CD4-positive, CD25-positive, alpha-beta regulatory T cell (primary cell): ENCODE measurements at regions not wholly inside any gene's neighbourhood (a gene's known extent, or its start where the extent isn't known, plus 50 kb on each side); places are given as distances from the start of the nearest gene placed in this dataset.

Experiments used
- ATAC-seq, 2 donors: fragments of 150-1000 bp; cut with Tn5 transposase; one replicate each; pipeline ENCODE4 v1.10.0; 2021; ENCODE audit warnings: low read depth in 2 of 2, moderate number of reproducible peaks in 2 of 2, moderate library complexity in 1 of 2
- DNase-seq, 3 donors: peaks; one replicate each; pipeline versions ENCODE4 v3.0.0 to v3.0.0-alpha.2; 2012 to 2022; ENCODE audit warnings: mixed read lengths in 1 of 3
- H3K27ac ChIP-seq: one replicate; pipeline ENCODE4 v1.7.0; 2013; ENCODE audit warnings: mild to moderate bottlenecking, low read length; ENCODE audit not compliant: insufficient read depth, poor library complexity, severe bottlenecking
- H3K27me3 ChIP-seq: one replicate; pipeline ENCODE4 v1.7.0; 2013; ENCODE audit warnings: low read length; ENCODE audit not compliant: control insufficient read depth, insufficient read depth
- H3K36me3 ChIP-seq: one replicate; pipeline ENCODE4 v1.7.0; 2013; ENCODE audit warnings: mild to moderate bottlenecking, low read length, moderate library complexity; ENCODE audit not compliant: control insufficient read depth, insufficient read depth
- H3K4me1 ChIP-seq: 2 replicates; pipeline ENCODE4 v1.7.0; 2013; ENCODE audit warnings: mild to moderate bottlenecking, low read length; ENCODE audit not compliant: insufficient read depth, control insufficient read depth, poor library complexity, severe bottlenecking
- H3K4me3 ChIP-seq: one replicate; pipeline ENCODE4 v1.7.0; 2013; ENCODE audit warnings: low read depth, mild to moderate bottlenecking, low read length, moderate library complexity
- H3K9me3 ChIP-seq, 2 experiments: 1 replicate in 1 of 2; 2 replicates in 1 of 2; pipeline ENCODE4 v1.7.0; 2013; ENCODE audit warnings: low read length in 2 of 2, mild to moderate bottlenecking in 1 of 2, moderate library complexity in 1 of 2; ENCODE audit not compliant: control insufficient read depth in 2 of 2
- H3K27ac Mint-ChIP-seq, 3 donors: one replicate each; pipeline ENCODE4 v1.8.0; 2020 to 2022; ENCODE audit warnings: mild to moderate bottlenecking in 3 of 3, mixed read lengths in 3 of 3, moderate library complexity in 2 of 3
- H3K27me3 Mint-ChIP-seq: one replicate; pipeline ENCODE4 v1.8.0; 2022; ENCODE audit warnings: mild to moderate bottlenecking, mixed read lengths
- H3K36me3 Mint-ChIP-seq: one replicate; pipeline ENCODE4 v1.8.0; 2020; ENCODE audit warnings: mixed read lengths
- H3K4me1 Mint-ChIP-seq, 4 donors: one replicate each; pipeline ENCODE4 v1.8.0; 2020 to 2022; ENCODE audit warnings: mixed read lengths in 4 of 4, mild to moderate bottlenecking in 1 of 4
- H3K4me3 Mint-ChIP-seq, 4 donors: one replicate each; pipeline ENCODE4 v1.8.0; 2020 to 2022; ENCODE audit warnings: mild to moderate bottlenecking in 4 of 4, mixed read lengths in 4 of 4, moderate library complexity in 3 of 4
- H3K9me3 Mint-ChIP-seq, 7 donors: one replicate each; pipeline ENCODE4 v1.8.0; 2020 to 2022; ENCODE audit warnings: mixed read lengths in 7 of 7, mild to moderate bottlenecking in 3 of 7, moderate library complexity in 2 of 7

DNA sequence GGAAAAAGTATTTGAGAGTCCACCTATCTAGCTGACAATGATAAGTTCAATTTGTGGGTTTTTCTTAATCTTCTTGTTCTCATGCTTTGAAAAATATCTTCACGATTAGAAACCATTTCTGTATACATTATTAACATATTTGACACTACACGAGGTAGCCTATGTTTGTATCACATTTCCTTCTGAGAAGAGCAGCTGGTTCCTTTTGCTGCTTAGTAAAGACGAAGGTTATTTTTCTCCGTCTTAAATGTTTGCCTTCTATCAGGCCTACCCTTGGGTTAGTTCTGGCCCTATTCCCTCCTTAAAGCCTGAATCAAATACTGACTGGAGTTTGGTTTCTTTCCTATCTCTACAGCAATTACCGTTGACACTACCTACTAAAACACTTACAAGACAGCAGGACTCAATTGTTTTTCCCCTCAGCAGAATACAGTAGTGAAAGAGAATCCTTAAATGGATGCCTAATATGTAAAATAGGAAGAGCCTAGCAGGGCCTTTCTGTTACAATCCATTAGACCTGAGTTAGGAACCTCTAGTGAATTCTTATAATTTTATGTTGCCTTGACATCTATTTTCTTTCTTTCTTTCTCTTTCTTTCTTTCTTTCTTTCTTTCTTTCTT, 790.4 kb downstream of the EPHA4 start:
- H3K4me3 ChIP-seq = no peak overlapping the region
- no peak for DNase-seq

DNA sequence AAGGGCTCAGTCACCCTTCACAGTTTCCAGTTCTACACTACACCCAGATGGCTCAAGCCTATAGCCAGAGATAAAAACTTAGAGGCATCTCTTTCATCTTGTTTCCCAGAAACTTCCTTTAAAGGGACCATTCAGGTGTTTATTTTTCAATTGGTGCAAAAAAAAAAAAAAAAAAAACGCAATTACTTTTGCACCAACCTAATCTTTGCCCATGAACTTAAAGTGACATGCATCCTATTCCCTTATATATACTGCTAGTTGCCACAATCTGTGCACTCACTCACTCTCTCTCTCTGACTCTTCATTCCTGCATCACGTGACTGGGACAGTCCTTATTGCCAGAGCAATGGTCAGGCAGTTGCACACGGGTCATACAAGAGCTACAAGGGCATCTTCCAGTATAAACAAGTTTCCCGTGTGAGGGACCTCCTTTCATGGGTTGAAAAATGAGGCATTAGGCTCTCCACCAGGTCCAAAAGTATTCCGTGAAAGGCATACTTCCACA, 789.4 kb downstream of the EPHA4 start:
- Mint-ChIP-seq H3K36me3 (no peaks in the 10 kb centered on the region), H3K4me1 (no peaks in the 10 kb centered on the region), H3K9me3 (peaks cover 0 to 7% (median 0%) of the 10 kb centered on the region in 7 donors), H3K4me3 (no peak overlapping the region), H3K27ac (no peak overlapping the region), H3K27me3 (no peaks in the 10 kb centered on the region)
- DNase-seq (no peak), ATAC-seq (no peak)
- Histone ChIP-seq H3K27me3 (no peaks in the 10 kb centered on the region), H3K4me1 (no peaks in the 10 kb centered on the region), H3K27ac (no peak overlapping the region), H3K9me3 (no peaks in the 10 kb centered on the region), H3K36me3 (no peaks in the 10 kb centered on the region), H3K4me3 (no peak overlapping the region)

More for the DNA sequence above, 790.4 kb downstream of the EPHA4 start:
- no peaks in the 10 kb centered on the region for H3K27me3 ChIP-seq
- Mint-ChIP-seq H3K4me3 (no peak overlapping the region), H3K27me3 (no peaks in the 10 kb centered on the region), H3K9me3 (peaks cover 0 to 9% (median 0%) of the 10 kb centered on the region in 7 donors), H3K4me1 (no peaks in the 10 kb centered on the region), H3K27ac (no peak overlapping the region), H3K36me3 (no peaks in the 10 kb centered on the region)
- no peak overlapping the region for H3K27ac ChIP-seq
- H3K9me3 ChIP-seq = no peaks in the 10 kb centered on the region
- no peaks in the 10 kb centered on the region for H3K36me3 ChIP-seq
- ATAC-seq = no peak
- no peaks in the 10 kb centered on the region for H3K4me1 ChIP-seq

DNA sequence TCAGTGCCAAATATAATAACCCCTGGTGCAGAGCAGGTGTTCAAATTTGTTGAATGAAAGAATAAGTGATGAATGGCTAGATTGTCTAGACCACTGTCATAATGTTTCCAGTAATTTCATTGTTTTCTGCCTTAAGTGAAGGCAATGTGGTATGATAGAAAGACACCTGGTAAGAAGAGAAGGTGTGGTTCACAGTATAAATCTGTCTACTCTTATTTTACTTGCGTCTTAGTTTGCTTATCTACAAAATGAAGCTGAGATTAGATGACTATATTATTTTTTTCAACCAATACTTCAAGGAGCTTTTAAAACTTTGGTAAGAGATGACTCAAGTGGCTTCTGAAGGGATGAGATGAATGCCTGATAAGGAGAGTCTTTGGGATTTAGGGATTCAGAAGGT, 788.4 kb downstream of the EPHA4 start:
- H3K4me3 Mint-ChIP-seq = no peak overlapping the region
- H3K4me1 Mint-ChIP-seq = no peaks in the 10 kb centered on the region
- Histone ChIP-seq H3K36me3 (no peaks in the 10 kb centered on the region), H3K4me1 (no peaks in the 10 kb centered on the region), H3K4me3 (no peak overlapping the region), H3K9me3 (no peaks in the 10 kb centered on the region), H3K27ac (no peak overlapping the region), H3K27me3 (no peaks in the 10 kb centered on the region)
- ATAC-seq (no peak), DNase-seq (no peak)
- H3K9me3 Mint-ChIP-seq = peaks cover 0 to 5% (median 0%) of the 10 kb centered on the region in 7 donors
- no peaks in the 10 kb centered on the region for H3K27me3 Mint-ChIP-seq
- no peak overlapping the region for H3K27ac Mint-ChIP-seq
- H3K36me3 Mint-ChIP-seq = no peaks in the 10 kb centered on the region

DNA sequence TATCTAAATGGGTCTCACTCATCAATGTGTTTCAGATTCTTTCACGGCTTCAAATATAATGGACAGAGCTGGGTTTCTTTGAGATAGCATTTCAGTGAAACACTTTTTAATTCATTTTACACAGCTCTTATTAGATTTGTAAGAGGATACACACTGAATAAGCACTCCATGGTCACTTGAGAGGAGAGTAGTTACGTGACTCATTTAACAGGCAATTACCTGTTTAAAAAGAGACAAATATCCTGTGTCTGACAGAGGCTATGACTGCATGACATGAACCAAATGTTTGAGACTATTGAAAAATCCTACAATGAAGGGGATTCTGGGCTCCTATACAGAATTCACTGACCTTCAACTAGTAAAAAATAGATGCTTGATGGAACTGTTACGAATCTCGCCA, 786.9 kb downstream of the EPHA4 start:
- Mint-ChIP-seq H3K4me3 (no peak overlapping the region), H3K27ac (no peak overlapping the region), H3K9me3 (peaks cover 0 to 5% (median 1%) of the 10 kb centered on the region in 7 donors), H3K4me1 (no peaks in the 10 kb centered on the region), H3K36me3 (no peaks in the 10 kb centered on the region), H3K27me3 (no peaks in the 10 kb centered on the region)
- Histone ChIP-seq H3K4me1 (no peaks in the 10 kb centered on the region), H3K27ac (no peak overlapping the region), H3K27me3 (no peaks in the 10 kb centered on the region), H3K9me3 (no peaks in the 10 kb centered on the region), H3K4me3 (no peak overlapping the region), H3K36me3 (no peaks in the 10 kb centered on the region)
- DNase-seq = no peak
- no peak for ATAC-seq

DNA sequence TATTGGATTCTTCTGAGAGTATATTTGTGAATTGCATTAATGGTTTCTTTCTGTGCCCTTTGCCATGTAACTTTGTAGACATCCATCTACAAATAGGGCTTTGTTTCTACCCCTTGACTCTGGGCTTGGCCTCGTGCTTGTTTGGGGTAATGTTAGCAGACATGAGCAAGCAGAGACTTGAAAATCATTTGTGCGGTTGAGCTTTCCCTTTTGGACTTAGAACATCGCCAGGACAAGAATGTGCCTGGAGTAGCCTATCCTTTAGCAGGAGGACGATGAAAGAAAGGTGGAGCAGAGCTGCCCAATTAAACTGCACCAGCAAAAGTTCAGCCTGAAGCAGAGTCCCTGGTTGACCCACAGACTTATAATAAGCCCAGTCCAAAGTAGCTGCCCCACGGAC, 785.9 kb downstream of the EPHA4 start:
- DNase-seq (no peak), ATAC-seq (no peak)
- Mint-ChIP-seq H3K27ac (no peak overlapping the region), H3K9me3 (peaks cover 0 to 5% (median 1%) of the 10 kb centered on the region in 7 donors), H3K27me3 (no peaks in the 10 kb centered on the region), H3K36me3 (no peaks in the 10 kb centered on the region), H3K4me3 (no peak overlapping the region), H3K4me1 (no peaks in the 10 kb centered on the region)
- Histone ChIP-seq H3K4me1 (no peaks in the 10 kb centered on the region), H3K9me3 (no peaks in the 10 kb centered on the region), H3K27ac (no peak overlapping the region), H3K36me3 (no peaks in the 10 kb centered on the region), H3K27me3 (no peaks in the 10 kb centered on the region), H3K4me3 (no peak overlapping the region)

DNA sequence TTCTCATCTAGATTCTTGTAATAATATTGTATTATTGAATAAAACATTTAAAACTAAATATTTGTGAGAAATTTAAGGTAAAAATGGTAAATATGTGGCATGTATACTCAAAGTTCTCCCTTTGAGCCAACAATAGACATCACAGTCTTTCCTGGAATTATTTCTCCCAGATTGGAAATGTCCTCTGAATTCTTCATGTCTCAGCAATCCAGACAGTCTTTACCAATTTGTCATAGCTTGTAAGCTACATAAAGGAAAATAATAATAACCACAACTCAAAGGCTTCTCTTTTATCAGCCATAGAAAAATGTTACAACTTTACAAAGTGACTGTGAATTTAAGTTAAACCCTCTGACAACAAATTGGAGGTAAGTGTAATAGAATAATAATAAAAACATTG, 784.9 kb downstream of the EPHA4 start:
- Mint-ChIP-seq H3K36me3 (no peaks in the 10 kb centered on the region), H3K27me3 (no peaks in the 10 kb centered on the region), H3K9me3 (peaks cover 0 to 5% (median 0%) of the 10 kb centered on the region in 7 donors)

DNA sequence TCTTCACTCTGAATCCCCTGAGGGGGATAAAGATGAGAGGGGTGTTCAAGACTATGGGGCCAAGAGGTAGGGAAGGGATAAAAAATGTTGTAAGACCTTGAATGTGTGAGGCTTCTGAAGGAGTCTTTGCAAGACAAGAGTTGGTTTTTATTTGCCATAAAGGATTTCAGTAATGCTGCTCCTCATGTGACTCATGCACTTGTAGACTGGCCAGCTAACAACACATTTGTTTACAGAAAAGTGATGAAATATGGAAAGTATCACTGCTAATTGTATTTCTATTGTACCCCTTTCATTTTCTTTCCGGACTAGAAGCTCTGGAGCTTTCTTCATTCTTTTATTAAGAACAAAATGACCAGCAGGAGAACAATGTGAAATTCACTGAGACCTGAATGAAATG, 782.1 kb downstream of the EPHA4 start:
- H3K4me1 Mint-ChIP-seq = no peaks in the 10 kb centered on the region
- no peaks in the 10 kb centered on the region for H3K36me3 Mint-ChIP-seq
- no peak overlapping the region for H3K4me3 ChIP-seq
- no peaks in the 10 kb centered on the region for H3K27me3 ChIP-seq
- H3K4me3 Mint-ChIP-seq = no peak overlapping the region
- no peaks in the 10 kb centered on the region for H3K27me3 Mint-ChIP-seq
- H3K36me3 ChIP-seq = no peaks in the 10 kb centered on the region
- no peak overlapping the region for H3K27ac Mint-ChIP-seq
- ATAC-seq (no peak), DNase-seq (no peak)
- H3K9me3 ChIP-seq = no peaks in the 10 kb centered on the region
- H3K4me1 ChIP-seq = no peaks in the 10 kb centered on the region
- H3K27ac ChIP-seq = no peak overlapping the region
- peaks cover 0 to 8% (median 2%) of the 10 kb centered on the region in 7 donors for H3K9me3 Mint-ChIP-seq

More for the DNA sequence above, 784.9 kb downstream of the EPHA4 start:
- no peak overlapping the region for H3K4me3 Mint-ChIP-seq
- no peaks in the 10 kb centered on the region for H3K27me3 ChIP-seq
- no peak overlapping the region for H3K27ac Mint-ChIP-seq
- DNase-seq (no peak), ATAC-seq (no peak)
- no peaks in the 10 kb centered on the region for H3K36me3 ChIP-seq
- H3K4me1 ChIP-seq = no peaks in the 10 kb centered on the region
- no peaks in the 10 kb centered on the region for H3K9me3 ChIP-seq
- no peaks in the 10 kb centered on the region for H3K4me1 Mint-ChIP-seq
- H3K27ac ChIP-seq = no peak overlapping the region
- no peak overlapping the region for H3K4me3 ChIP-seq

DNA sequence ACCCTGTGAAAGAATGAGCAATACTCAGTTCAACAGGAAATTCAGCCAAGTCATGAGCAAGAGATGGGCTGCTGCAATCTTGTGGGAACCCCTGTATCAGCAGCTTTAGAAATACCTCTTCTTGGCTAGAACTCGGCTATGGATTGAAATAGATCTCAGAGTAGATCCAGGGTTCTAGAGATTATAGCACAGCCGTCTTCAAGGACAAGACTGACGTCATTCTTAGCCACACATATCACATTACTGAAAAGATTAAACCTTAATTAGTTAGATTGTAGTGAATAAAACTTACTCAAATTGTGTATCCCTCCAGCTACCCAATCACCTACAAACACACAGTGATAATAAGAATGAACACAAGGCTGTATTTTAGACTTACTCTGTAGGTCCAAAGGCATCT, 776.4 kb downstream of the EPHA4 start:
- Mint-ChIP-seq H3K27ac (no peak overlapping the region), H3K4me1 (peaks cover 0 to 4% (median 0%) of the 10 kb centered on the region in 4 donors), H3K36me3 (no peaks in the 10 kb centered on the region), H3K27me3 (no peaks in the 10 kb centered on the region), H3K4me3 (no peak overlapping the region), H3K9me3 (peaks cover 0 to 8% (median 2%) of the 10 kb centered on the region in 7 donors)
- no peaks in the 10 kb centered on the region for H3K9me3 ChIP-seq
- ATAC-seq (no peak), DNase-seq (no peak)
- H3K27ac ChIP-seq = no peak overlapping the region
- H3K4me3 ChIP-seq = no peak overlapping the region
- no peaks in the 10 kb centered on the region for H3K36me3 ChIP-seq
- H3K4me1 ChIP-seq = no peaks in the 10 kb centered on the region
- H3K27me3 ChIP-seq = no peaks in the 10 kb centered on the region
